NCI-H774 (cell line): ENCODE measurements at regions not wholly inside any gene's neighbourhood (a gene's known extent, or its start where the extent isn't known, plus 50 kb on each side); places are given as distances from the start of the nearest gene placed in this dataset.

ENCODE experiments used
- DNase-seq: peaks from one replicate; lab custom pipeline; 2025; lab: John Stamatoyannopoulos, UW

GRCh38 chr12:40618636-40619035 lies 73.6 kb upstream of the CNTN1 start:
- DNase-seq = no peak

- DNase-seq = no peak
These were observed 71.6 kb upstream of the CNTN1 start for GRCh38 chr12:40620564-40621019.

GRCh38 chr12:40622246-40622838 lies 69.9 kb upstream of the CNTN1 start:
- DNase-seq = peak; percentile 49

- DNase-seq = no peak
These were observed 60.1 kb upstream of the CNTN1 start for GRCh38 chr12:40632171-40632570.

GRCh38 chr12:40632933-40633332 lies 59.3 kb upstream of the CNTN1 start:
- DNase-seq = no peak

GRCh38 chr12:40634517-40635131 lies 57.6 kb upstream of the CNTN1 start:
- no peak for DNase-seq

- DNase-seq = no peak
These were observed 57.0 kb upstream of the CNTN1 start for GRCh38 chr12:40635141-40635731.
